ENCODE measurements at regions not wholly inside any gene's neighbourhood (a gene's known extent, or its start where the extent isn't known, plus 50 kb on each side); places are given as distances from the start of the nearest gene placed in this dataset.

- Histone ChIP-seq H3K9ac (ENCODE audit: low read depth, low read length, poor library complexity) (no peak overlapping the region), H3K4me1 (ENCODE audit: control insufficient read depth in 2 of 2, insufficient read depth in 1 of 2, low read depth in 1 of 2, low read length in 2 of 2) (peaks cover 20 to 23% of the 10 kb centered on the region in 2 donors), H2BK12ac (ENCODE audit: low read length) (no peak overlapping the region), H3K27me3 (ENCODE audit: control insufficient read depth in 3 of 3, insufficient read depth in 3 of 3, low read depth in 1 of 3, low read length in 3 of 3) (peaks cover 0 to 3% (median 0%) of the 10 kb centered on the region in 3 experiments), H2BK120ac (ENCODE audit: low read depth, low read length) (no peak overlapping the region), H3K4ac (ENCODE audit: low read length) (no peak overlapping the region), H3K14ac (ENCODE audit: low read length) (no peak overlapping the region), H2BK5ac (ENCODE audit: low read length) (no peak overlapping the region), H3K4me3 (ENCODE audit: low read length in 2 of 2) (no peak overlapping the region), H4K91ac (ENCODE audit: low read depth, low read length, poor library complexity) (no peak overlapping the region), H3K27ac (replicated peaks; ENCODE audit: low read length) (no peak overlapping the region), H2BK15ac (ENCODE audit: low read length) (no peak overlapping the region), H3K36me3 (replicated peaks in 1 of 2; ENCODE audit: control insufficient read depth in 2 of 2, insufficient read depth in 2 of 2, low read length in 2 of 2) (no peaks in the 10 kb centered on the region), H2AK5ac (ENCODE audit: low read depth, low read length) (no peak overlapping the region), H2AFZ (ENCODE audit: low read length) (no peak overlapping the region), H3K9me3 (replicated peaks in 1 of 2; ENCODE audit: control insufficient read depth in 2 of 2, insufficient read depth in 1 of 2, low read depth in 1 of 2, low read length in 2 of 2) (no peaks in the 10 kb centered on the region), H4K8ac (ENCODE audit: low read depth, low read length) (no peak overlapping the region), H3K23ac (ENCODE audit: low read depth, low read length, poor library complexity) (no peak overlapping the region), H3K4me2 (ENCODE audit: insufficient read depth, low read length, poor library complexity, severe bottlenecking) (no peak overlapping the region), H3K18ac (ENCODE audit: low read length) (no peak overlapping the region), H3K79me1 (ENCODE audit: low read depth, low read length) (no peaks in the 10 kb centered on the region)
- no CpG with 5 or more reads among the region's 4 CpGs for WGBS, 2 donors (ENCODE audit: extremely low coverage in 2 of 2, insufficient read length in 2 of 2, insufficient replicate concordance in 1 of 2)
- DNase-seq (ENCODE audit: low spot score) = no peak
Observed at GRCh38 chr15:62753518-62754221, 288.9 kb upstream of the TPM1 start.

DNA sequence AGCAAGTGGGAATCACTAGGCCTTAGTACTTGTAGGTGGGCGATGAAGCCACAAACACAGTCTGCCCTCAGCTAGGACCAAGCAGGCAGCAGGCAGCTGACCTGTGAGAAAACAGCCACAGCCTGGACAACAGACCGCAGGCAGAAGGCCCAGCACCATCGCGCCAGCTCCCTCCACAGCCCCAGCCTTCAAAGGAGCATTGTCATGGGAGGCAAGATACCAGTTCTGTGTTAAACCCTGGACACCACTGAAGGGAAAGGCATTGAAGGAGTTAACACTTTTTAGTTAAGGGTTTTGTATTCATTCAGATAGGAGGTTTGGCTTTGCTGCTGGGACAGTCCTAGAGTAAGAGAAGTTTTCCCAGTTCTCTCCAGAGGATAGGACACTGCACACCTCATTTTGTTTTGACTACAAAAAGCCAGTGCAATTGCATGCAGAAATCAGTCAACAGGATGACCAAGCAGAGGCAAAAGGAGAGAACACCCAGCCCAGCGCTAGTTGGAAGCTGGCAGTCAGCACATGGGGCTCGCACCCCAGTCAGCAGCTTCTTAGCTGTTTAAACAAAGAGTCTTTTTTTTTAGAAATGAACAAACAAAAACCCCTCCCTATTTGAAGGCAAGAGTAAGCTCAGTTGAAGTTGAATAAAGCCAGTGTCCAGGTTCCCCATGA lies 286.1 kb upstream of the TPM1 start:
- Histone ChIP-seq H2AK5ac (ENCODE audit: low read depth, low read length) (no peak overlapping the region), H2BK12ac (ENCODE audit: low read length) (no peak overlapping the region), H3K27ac (replicated peaks; ENCODE audit: low read length) (no peak overlapping the region), H3K36me3 (replicated peaks in 1 of 2; ENCODE audit: control insufficient read depth in 2 of 2, insufficient read depth in 2 of 2, low read length in 2 of 2) (no peaks in the 10 kb centered on the region), H3K23ac (ENCODE audit: low read depth, low read length, poor library complexity) (no peak overlapping the region), H2AFZ (ENCODE audit: low read length) (no peak overlapping the region), H2BK5ac (ENCODE audit: low read length) (no peak overlapping the region), H3K4me1 (ENCODE audit: control insufficient read depth in 2 of 2, insufficient read depth in 1 of 2, low read depth in 1 of 2, low read length in 2 of 2) (peaks cover 23 to 32% of the 10 kb centered on the region in 2 donors), H3K18ac (ENCODE audit: low read length) (peak overlapping the region; percentile 15), H2BK15ac (ENCODE audit: low read length) (no peak overlapping the region), H3K9ac (ENCODE audit: low read depth, low read length, poor library complexity) (peak overlapping the region; percentile 38), H4K91ac (ENCODE audit: low read depth, low read length, poor library complexity) (peak overlapping the region; percentile 81), H3K14ac (ENCODE audit: low read length) (no peak overlapping the region), H3K79me1 (ENCODE audit: low read depth, low read length) (no peaks in the 10 kb centered on the region), H3K4ac (ENCODE audit: low read length) (no peak overlapping the region), H3K9me3 (replicated peaks in 1 of 2; ENCODE audit: control insufficient read depth in 2 of 2, insufficient read depth in 1 of 2, low read depth in 1 of 2, low read length in 2 of 2) (no peaks in the 10 kb centered on the region), H3K27me3 (ENCODE audit: control insufficient read depth in 3 of 3, insufficient read depth in 3 of 3, low read depth in 1 of 3, low read length in 3 of 3) (peaks cover 0 to 9% (median 0%) of the 10 kb centered on the region in 3 experiments), H3K4me2 (ENCODE audit: insufficient read depth, low read length, poor library complexity, severe bottlenecking) (no peak overlapping the region), H2BK120ac (ENCODE audit: low read depth, low read length) (no peak overlapping the region), H3K4me3 (ENCODE audit: low read length in 2 of 2) (no peak overlapping the region), H4K8ac (ENCODE audit: low read depth, low read length) (no peak overlapping the region)
- no CpG with 5 or more reads among the region's 6 CpGs for WGBS, 2 donors (ENCODE audit: extremely low coverage in 2 of 2, insufficient read length in 2 of 2, insufficient replicate concordance in 1 of 2)
- DNase-seq (ENCODE audit: low spot score) = no peak

- Histone ChIP-seq H3K23ac (ENCODE audit: low read depth, low read length, poor library complexity) (no peak overlapping the region), H3K4me3 (ENCODE audit: low read length in 2 of 2) (no peak overlapping the region), H2AK5ac (ENCODE audit: low read depth, low read length) (no peak overlapping the region), H3K4me2 (ENCODE audit: insufficient read depth, low read length, poor library complexity, severe bottlenecking) (no peak overlapping the region), H3K9me3 (replicated peaks in 1 of 2; ENCODE audit: control insufficient read depth in 2 of 2, insufficient read depth in 1 of 2, low read depth in 1 of 2, low read length in 2 of 2) (no peaks in the 10 kb centered on the region), H3K4me1 (ENCODE audit: control insufficient read depth in 2 of 2, insufficient read depth in 1 of 2, low read depth in 1 of 2, low read length in 2 of 2) (peaks cover 23 to 32% of the 10 kb centered on the region in 2 donors), H3K9ac (ENCODE audit: low read depth, low read length, poor library complexity) (no peak overlapping the region), H3K18ac (ENCODE audit: low read length) (no peak overlapping the region), H3K36me3 (replicated peaks in 1 of 2; ENCODE audit: control insufficient read depth in 2 of 2, insufficient read depth in 2 of 2, low read length in 2 of 2) (peaks cover under 1 to 5% of the 10 kb centered on the region in 2 donors), H2AFZ (ENCODE audit: low read length) (no peak overlapping the region), H2BK5ac (ENCODE audit: low read length) (no peak overlapping the region), H3K14ac (ENCODE audit: low read length) (no peak overlapping the region), H3K4ac (ENCODE audit: low read length) (no peak overlapping the region), H4K8ac (ENCODE audit: low read depth, low read length) (no peak overlapping the region), H2BK12ac (ENCODE audit: low read length) (no peak overlapping the region), H2BK15ac (ENCODE audit: low read length) (no peak overlapping the region), H3K79me1 (ENCODE audit: low read depth, low read length) (no peaks in the 10 kb centered on the region), H2BK120ac (ENCODE audit: low read depth, low read length) (no peak overlapping the region), H3K27ac (replicated peaks; ENCODE audit: low read length) (no peak overlapping the region), H4K91ac (ENCODE audit: low read depth, low read length, poor library complexity) (no peak overlapping the region), H3K27me3 (ENCODE audit: control insufficient read depth in 3 of 3, insufficient read depth in 3 of 3, low read depth in 1 of 3, low read length in 3 of 3) (peaks cover 0 to 9% (median 0%) of the 10 kb centered on the region in 3 experiments)
- WGBS, 2 donors (ENCODE audit: extremely low coverage in 2 of 2, insufficient read length in 2 of 2, insufficient replicate concordance in 1 of 2) = no CpG with 5 or more reads among the region's 1 CpG
- no peak for DNase-seq (ENCODE audit: low spot score)
Observed at GRCh38 chr15:62756995-62757360, 285.6 kb upstream of the TPM1 start.

GRCh38 chr15:62757535-62757934 lies 285.0 kb upstream of the TPM1 start:
- peaks cover 3 to 8% of the 10 kb centered on the region in 2 donors for H3K36me3 ChIP-seq (replicated peaks in 1 of 2; ENCODE audit: control insufficient read depth in 2 of 2, insufficient read depth in 2 of 2, low read length in 2 of 2)
- no peak overlapping the region for H3K4me2 ChIP-seq (ENCODE audit: insufficient read depth, low read length, poor library complexity, severe bottlenecking)
- no peaks in the 10 kb centered on the region for H3K9me3 ChIP-seq (replicated peaks in 1 of 2; ENCODE audit: control insufficient read depth in 2 of 2, insufficient read depth in 1 of 2, low read depth in 1 of 2, low read length in 2 of 2)
- peak overlapping the region; percentile 31 for H2AFZ ChIP-seq (ENCODE audit: low read length)
- no peak overlapping the region for H3K4ac ChIP-seq (ENCODE audit: low read length)
- H3K14ac ChIP-seq (ENCODE audit: low read length) = no peak overlapping the region
- H3K18ac ChIP-seq (ENCODE audit: low read length) = peak overlapping the region; percentile 45
- no CpG with 5 or more reads among the region's 10 CpGs for WGBS, 2 donors (ENCODE audit: extremely low coverage in 2 of 2, insufficient read length in 2 of 2, insufficient replicate concordance in 1 of 2)
- no peak for DNase-seq (ENCODE audit: low spot score)
- no peak overlapping the region for H2BK12ac ChIP-seq (ENCODE audit: low read length)
- no peak overlapping the region for H3K9ac ChIP-seq (ENCODE audit: low read depth, low read length, poor library complexity)
- no peak overlapping the region for H2BK120ac ChIP-seq (ENCODE audit: low read depth, low read length)
- no peak overlapping the region for H3K23ac ChIP-seq (ENCODE audit: low read depth, low read length, poor library complexity)
- peaks cover 0 to 9% (median 0%) of the 10 kb centered on the region in 3 experiments for H3K27me3 ChIP-seq (ENCODE audit: control insufficient read depth in 3 of 3, insufficient read depth in 3 of 3, low read depth in 1 of 3, low read length in 3 of 3)
- peaks cover 23 to 32% of the 10 kb centered on the region in 2 donors for H3K4me1 ChIP-seq (ENCODE audit: control insufficient read depth in 2 of 2, insufficient read depth in 1 of 2, low read depth in 1 of 2, low read length in 2 of 2)
- no peak overlapping the region for H2BK15ac ChIP-seq (ENCODE audit: low read length)
- H4K91ac ChIP-seq (ENCODE audit: low read depth, low read length, poor library complexity) = no peak overlapping the region
- no peaks in the 10 kb centered on the region for H3K79me1 ChIP-seq (ENCODE audit: low read depth, low read length)
- no peak overlapping the region for H4K8ac ChIP-seq (ENCODE audit: low read depth, low read length)
- H2AK5ac ChIP-seq (ENCODE audit: low read depth, low read length) = no peak overlapping the region
- H3K4me3 ChIP-seq (ENCODE audit: low read length in 2 of 2) = no peak overlapping the region
- H3K27ac ChIP-seq (replicated peaks; ENCODE audit: low read length) = no peak overlapping the region
- no peak overlapping the region for H2BK5ac ChIP-seq (ENCODE audit: low read length)
